DOHH2 (cell line): ENCODE measurements at regions not wholly inside any gene's neighbourhood (a gene's known extent, or its start where the extent isn't known, plus 50 kb on each side); places are given as distances from the start of the nearest gene placed in this dataset.

Experiments used
- H3F3A ChIP-seq: fragments of 200-600 bp; sonication (generic), shearing (Covaris generic); 2 replicates; pipeline ENCODE4 v1.6.0; 2016; ENCODE audit warnings: antibody characterized with exemption, mild to moderate bottlenecking; ENCODE audit not compliant: control insufficient read depth, insufficient read depth
- H3K27ac ChIP-seq: fragments of 200-600 bp; sonication (generic); 2 replicates; pipeline ENCODE4 v1.5.1; 2014; ENCODE audit warnings: low read depth, mild to moderate bottlenecking, low read length, moderate library complexity
- H3K27me3 ChIP-seq: fragments of 200-600 bp; sonication (generic); 2 replicates; pipeline ENCODE4 v1.6.1; 2014; ENCODE audit warnings: mild to moderate bottlenecking, low read length, mixed read lengths; ENCODE audit not compliant: control insufficient read depth
- H3K36me3 ChIP-seq: fragments of 200-600 bp; sonication (generic); 2 replicates; pipeline ENCODE4 v1.6.1; 2014; ENCODE audit warnings: mild to moderate bottlenecking, low read length, moderate library complexity, mixed read lengths; ENCODE audit not compliant: control insufficient read depth
- H3K4me1 ChIP-seq: fragments of 200-600 bp; sonication (generic); 2 replicates; pipeline ENCODE4 v1.6.1; 2014; ENCODE audit warnings: mild to moderate bottlenecking, low read length, mixed read lengths; ENCODE audit not compliant: control insufficient read depth
- H3K4me2 ChIP-seq: fragments of 200-600 bp; sonication (generic); 2 replicates; pipeline ENCODE4 v1.6.0; 2014; ENCODE audit warnings: mild to moderate bottlenecking, low read length, moderate library complexity
- H3K4me3 ChIP-seq: fragments of 200-600 bp; sonication (generic); 2 replicates; pipeline ENCODE4 v1.5.1; 2014; ENCODE audit warnings: mild to moderate bottlenecking, low read length, mixed read lengths
- H3K79me2 ChIP-seq: fragments of 200-600 bp; sonication (generic); 2 replicates; pipeline ENCODE4 v1.6.1; 2014; ENCODE audit warnings: mild to moderate bottlenecking, low read length, mixed read lengths; ENCODE audit not compliant: control insufficient read depth
- H3K9me2 ChIP-seq: fragments of 200-600 bp; sonication (generic); replicated peaks from 2 replicates; pipeline ENCODE4 v1.6.1; 2014; ENCODE audit warnings: mild to moderate bottlenecking, low read length, mixed read lengths; ENCODE audit not compliant: control insufficient read depth
- H3K9me3 ChIP-seq: fragments of 200-600 bp; sonication (generic); 2 replicates; pipeline ENCODE4 v1.6.1; 2014; ENCODE audit warnings: antibody characterized with exemption, low read length, mixed read lengths; ENCODE audit not compliant: control insufficient read depth, insufficient read depth
- H4K20me1 ChIP-seq: fragments of 200-600 bp; sonication (generic); 2 replicates; pipeline ENCODE4 v1.6.0; 2014; ENCODE audit warnings: low read depth, mild to moderate bottlenecking, antibody characterized with exemption, low read length, moderate library complexity; ENCODE audit not compliant: control insufficient read depth, insufficient read depth
- EZH2phosphoT487 ChIP-seq: fragments of 200-600 bp; sonication (generic); IDR thresholded peaks from 2 replicates; pipeline ENCODE4 v1.6.1; 2017; ENCODE audit warnings: borderline replicate concordance, mild to moderate bottlenecking, antibody characterized with exemption, low read length, moderate library complexity, mixed read lengths
- TF ChIP-seq, protein P1 (sequence below): fragments of 200-600 bp; sonication (generic); IDR thresholded peaks from one replicate; pipeline ENCODE4 v1.5.1; 2014; ENCODE audit warnings: antibody characterized with exemption, mild to moderate bottlenecking, low read depth, low read length; ENCODE audit not compliant: poor library complexity, severe bottlenecking

DNA sequence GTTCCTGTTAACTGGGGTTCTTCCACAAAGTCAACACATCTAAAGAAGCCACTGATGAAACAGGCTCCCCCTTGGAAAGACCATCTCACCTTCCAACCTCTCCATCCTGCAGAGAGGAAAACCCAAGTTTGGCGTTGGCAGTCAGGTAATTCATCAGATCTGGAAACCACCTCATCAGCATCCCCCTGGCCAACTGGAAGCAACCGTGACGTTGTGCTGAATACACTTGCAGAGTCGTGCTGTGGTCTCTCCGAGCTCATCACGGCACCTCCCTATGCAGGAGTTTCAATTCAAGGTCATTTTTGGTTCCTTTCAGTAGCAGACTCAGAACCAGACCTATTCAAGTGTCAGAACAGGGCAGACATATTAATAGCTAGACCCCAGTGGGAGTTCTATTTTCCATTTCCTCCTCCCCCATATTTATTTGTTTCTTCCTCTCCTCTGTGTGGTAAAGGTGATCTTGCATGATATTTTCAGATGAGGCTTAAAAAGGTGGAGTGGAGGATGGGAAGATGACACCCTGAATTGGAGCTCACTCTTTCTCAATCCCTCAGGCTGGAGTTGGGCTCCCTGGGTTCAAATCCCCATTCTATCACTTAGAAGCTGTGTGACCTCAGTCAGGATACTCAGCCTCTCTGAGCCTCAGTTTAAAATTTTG lies 149.1 kb upstream of the ADO start:
- Histone ChIP-seq H4K20me1 (no peaks in the 10 kb centered on the region), H3K79me2 (no peaks in the 10 kb centered on the region), H3K9me3 (no peaks in the 10 kb centered on the region), H3K27ac (peak overlapping the region; percentile 98), H3K4me2 (peak overlapping the region; percentile 73), H3F3A (peaks cover 28% of the 10 kb centered on the region), H3K4me3 (peak overlapping the region; percentile 64), H3K9me2 (no peaks in the 10 kb centered on the region), H3K36me3 (peaks cover 11% of the 10 kb centered on the region), H3K27me3 (no peaks in the 10 kb centered on the region), H3K4me1 (peaks cover 70% of the 10 kb centered on the region)
- TF ChIP-seq, protein P1, sequence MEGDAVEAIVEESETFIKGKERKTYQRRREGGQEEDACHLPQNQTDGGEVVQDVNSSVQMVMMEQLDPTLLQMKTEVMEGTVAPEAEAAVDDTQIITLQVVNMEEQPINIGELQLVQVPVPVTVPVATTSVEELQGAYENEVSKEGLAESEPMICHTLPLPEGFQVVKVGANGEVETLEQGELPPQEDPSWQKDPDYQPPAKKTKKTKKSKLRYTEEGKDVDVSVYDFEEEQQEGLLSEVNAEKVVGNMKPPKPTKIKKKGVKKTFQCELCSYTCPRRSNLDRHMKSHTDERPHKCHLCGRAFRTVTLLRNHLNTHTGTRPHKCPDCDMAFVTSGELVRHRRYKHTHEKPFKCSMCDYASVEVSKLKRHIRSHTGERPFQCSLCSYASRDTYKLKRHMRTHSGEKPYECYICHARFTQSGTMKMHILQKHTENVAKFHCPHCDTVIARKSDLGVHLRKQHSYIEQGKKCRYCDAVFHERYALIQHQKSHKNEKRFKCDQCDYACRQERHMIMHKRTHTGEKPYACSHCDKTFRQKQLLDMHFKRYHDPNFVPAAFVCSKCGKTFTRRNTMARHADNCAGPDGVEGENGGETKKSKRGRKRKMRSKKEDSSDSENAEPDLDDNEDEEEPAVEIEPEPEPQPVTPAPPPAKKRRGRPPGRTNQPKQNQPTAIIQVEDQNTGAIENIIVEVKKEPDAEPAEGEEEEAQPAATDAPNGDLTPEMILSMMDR = no peak
- no peak for TF ChIP-seq EZH2phosphoT487

DNA sequence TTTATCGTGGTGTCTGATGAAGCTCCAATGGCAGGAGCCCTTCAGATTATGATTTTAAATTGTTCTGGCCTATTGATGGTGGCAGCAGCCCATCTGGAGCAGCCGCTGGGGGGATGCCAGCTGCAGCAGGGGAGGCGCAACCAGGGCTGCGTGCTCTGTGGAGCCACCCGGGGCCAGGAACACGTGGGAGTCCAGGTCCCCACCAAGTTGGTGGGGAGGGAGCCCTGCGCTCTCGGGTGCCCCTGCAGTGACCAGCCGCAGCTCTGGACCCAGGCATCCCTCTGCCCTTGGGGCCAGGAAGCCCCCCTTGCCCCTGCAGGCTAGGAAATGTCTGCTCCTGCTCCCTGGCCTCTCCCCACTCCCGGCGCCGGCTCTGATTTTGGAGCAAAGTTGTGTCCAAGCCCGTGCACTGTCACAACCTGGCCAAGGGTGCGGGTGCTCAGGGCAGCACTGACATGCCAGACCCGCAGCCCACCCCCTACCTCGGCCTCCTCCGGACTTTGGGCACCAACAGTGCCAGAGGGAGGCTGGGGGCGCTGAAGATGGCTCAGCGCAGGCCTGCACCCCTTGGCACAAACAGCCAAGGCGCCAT lies 147.2 kb upstream of the ADO start:
- H3K4me2 ChIP-seq = no peak overlapping the region
- peaks cover 26% of the 10 kb centered on the region for H3F3A ChIP-seq
- no peak for TF ChIP-seq EZH2phosphoT487
- TF ChIP-seq, protein P1 = no peak
- peaks cover 6% of the 10 kb centered on the region for H3K36me3 ChIP-seq
- H3K27me3 ChIP-seq = no peaks in the 10 kb centered on the region
- no peaks in the 10 kb centered on the region for H3K9me3 ChIP-seq
- H3K4me1 ChIP-seq = peaks cover 53% of the 10 kb centered on the region
- H3K9me2 ChIP-seq = no peaks in the 10 kb centered on the region
- H3K4me3 ChIP-seq = no peak overlapping the region
- H3K79me2 ChIP-seq = no peaks in the 10 kb centered on the region
- no peaks in the 10 kb centered on the region for H4K20me1 ChIP-seq
- H3K27ac ChIP-seq = no peak overlapping the region

DNA sequence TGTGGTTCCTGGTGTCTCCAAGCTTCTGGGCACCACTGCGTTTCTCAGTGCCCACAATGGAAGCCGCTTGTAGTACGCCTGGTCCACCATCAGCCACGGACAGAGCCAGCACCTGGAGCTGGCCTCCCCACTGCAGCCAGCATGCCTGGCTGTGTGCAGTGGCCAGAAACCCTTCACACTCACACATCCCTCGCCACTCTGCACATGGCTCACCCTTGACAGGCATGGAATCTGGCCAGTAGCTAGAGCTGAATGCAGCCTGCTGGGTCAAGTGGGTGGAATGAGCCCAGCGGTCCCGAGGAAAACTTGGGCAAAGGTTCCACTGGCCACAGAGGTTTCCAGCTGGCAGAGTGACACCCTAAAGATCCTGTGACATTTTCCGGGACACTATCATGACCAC lies 146.0 kb upstream of the ADO start:
- TF ChIP-seq EZH2phosphoT487 = no peak
- TF ChIP-seq, protein P1 = no peak
- Histone ChIP-seq H3K4me1 (peaks cover 46% of the 10 kb centered on the region), H3K9me3 (no peaks in the 10 kb centered on the region), H3K27me3 (no peaks in the 10 kb centered on the region), H3K36me3 (no peaks in the 10 kb centered on the region), H3K4me3 (no peak overlapping the region), H3F3A (peaks cover 17% of the 10 kb centered on the region), H3K9me2 (no peaks in the 10 kb centered on the region), H3K4me2 (no peak overlapping the region), H4K20me1 (no peaks in the 10 kb centered on the region), H3K79me2 (no peaks in the 10 kb centered on the region), H3K27ac (no peak overlapping the region)
